Kasumi-1 (cell line): ENCODE measurements at regions not wholly inside any gene's neighbourhood (a gene's known extent, or its start where the extent isn't known, plus 50 kb on each side); places are given as distances from the start of the nearest gene placed in this dataset.

Experiments
- DNase-seq, 2 experiments: peaks; one replicate each; lab custom pipeline; 2025; lab: John Stamatoyannopoulos, UW

DNA sequence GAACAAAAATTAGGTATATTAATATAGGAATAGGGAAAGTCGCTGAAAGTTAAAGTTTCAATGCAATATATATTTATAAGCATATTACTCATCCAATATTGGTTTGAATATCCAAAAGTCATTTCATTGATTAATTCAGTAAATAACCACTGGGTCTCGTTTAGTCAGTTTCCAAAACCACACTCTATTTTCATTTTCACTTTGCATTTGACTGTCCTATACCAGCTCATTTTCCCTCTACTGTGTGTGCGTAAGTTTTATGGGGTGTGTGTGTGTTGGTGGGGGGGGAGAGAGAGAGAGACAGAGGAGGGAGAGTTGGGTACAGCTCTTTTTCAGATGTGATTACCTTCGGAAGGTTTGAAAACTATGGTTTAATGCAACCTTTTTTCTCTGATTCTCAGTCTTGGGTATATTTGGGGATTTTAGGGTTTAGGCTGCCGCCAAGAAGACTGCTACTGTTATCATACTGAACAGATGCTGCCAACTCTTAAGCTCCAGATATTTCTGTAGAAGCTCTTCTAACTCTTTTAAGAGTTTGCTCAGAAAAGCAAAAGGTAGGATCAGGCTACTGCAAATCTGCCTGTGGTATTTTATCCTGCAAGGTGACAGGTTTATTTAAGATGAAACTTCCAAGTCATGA is 1427.4 kb downstream of the PCDH7 start:
- no peak for DNase-seq

DNA sequence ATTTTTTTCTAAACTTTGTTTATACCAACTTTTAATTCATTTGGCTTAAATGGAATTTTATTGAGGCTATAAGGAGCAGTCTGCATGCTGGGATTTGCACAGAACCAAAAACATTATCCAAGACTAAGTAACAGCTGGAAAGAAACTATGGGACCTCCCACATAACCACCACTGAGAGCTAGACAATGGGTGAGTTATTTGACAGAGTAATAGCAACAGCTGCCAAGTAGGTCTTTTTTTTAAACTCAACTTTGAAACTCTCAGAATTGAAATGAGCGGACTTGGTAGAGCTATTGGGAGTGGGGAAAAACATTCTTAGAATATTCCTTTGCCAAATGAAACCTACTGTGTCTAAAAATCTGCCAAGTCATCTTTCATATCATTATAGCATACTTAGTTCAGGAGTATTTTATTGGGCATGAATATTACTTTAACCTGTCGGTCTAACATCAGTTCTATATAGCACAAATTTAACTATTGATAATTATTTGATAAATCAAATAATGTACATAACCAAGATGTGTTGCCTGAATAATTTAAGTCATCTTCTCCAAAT is 1428.0 kb downstream of the PCDH7 start:
- DNase-seq = no peak

DNA sequence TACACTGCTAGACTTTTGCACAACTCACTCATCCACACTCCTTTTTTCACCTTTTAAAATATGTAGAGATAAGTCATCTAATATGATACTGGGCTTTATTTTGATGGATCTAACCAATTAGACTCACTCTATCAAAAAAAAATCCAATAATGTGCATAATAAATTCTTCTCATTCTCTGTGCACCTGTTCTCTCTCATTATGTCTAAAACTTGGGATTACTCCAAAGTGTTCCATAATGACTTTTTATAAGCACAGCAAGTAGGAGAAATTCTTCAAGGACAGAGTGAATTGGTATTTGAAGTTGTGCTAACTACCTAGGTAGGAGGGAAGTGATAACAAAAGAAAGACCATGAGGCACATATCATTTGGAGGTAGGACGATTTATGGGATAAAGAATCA is 1438.8 kb downstream of the PCDH7 start:
- DNase-seq = no peak

DNA sequence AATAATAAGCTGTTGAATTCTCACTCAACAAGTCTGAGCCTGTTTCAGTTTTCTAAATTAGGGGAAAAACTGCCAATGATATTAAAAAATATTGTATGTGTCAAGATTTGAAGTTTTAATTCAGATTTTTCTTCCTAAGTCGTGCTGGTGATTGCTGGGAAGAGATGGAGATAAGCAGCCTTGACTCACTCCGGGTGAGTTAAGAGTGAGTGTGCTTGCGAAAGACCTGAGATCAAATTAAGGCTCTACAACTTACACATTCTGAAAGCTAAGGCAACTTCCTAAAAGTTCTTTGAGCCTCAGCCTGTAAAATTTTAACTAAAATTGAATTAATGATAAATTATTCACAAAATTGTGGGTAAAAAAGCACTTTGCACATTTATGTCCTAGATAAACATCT is 1441.2 kb downstream of the PCDH7 start:
- DNase-seq = peak; percentile 40 to 64

DNA sequence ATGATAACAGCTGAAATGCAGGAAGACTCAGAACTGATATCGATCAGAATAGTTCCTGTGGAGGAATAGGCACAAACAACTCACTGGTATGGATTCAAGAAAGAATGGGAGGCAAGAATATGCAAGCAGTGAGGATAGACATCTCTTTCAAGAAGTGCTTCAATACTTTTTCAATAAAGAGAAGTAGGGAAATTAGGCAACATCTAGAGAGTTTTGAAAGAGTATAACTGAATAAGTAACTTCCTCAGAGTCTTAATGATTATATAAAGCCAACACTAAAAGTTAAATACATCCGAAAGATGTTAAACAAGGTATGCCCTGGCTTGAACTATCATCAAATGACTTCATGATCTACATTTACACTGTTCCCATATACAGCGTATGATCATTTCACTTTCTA is 1443.0 kb downstream of the PCDH7 start:
- DNase-seq = peak; percentile 38 to 56

DNA sequence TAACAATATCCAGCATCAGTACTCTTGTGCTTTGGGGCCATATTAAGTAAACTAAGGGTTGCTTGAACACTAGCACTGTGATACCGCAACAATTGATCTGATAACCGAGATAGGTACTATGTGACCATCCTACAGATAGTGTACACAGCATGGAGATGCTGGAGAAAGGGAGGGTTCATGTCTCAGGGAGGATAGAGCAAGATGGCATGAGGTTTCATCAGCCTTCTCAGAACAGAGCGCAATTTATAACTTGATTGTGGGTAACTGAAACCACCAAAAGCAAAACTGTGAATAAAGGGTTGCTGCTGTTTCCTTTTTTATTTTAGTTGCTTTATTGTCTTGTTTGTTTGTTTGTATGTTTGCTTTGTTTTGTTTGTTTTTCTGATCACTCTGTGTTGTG is 1449.7 kb downstream of the PCDH7 start:
- no peak for DNase-seq

DNA sequence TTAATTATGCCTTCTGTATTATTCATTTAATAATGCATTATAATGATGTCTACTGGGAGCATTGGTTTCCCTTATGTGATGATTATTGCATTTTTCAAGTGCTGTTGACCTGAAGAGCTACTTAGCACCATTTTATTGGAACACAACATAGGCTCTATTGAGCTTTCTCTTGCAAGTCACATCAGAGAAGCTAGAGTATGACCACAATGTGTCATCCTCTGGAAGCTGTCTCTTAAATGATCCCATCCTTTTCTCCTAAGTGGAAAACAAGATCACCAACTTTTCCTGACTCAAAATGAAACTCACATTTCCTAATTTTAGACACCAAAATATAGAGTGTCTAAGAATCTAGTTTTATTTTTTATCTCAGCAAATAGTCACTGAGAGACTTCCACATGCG is 1451.9 kb downstream of the PCDH7 start:
- no peak for DNase-seq

DNA sequence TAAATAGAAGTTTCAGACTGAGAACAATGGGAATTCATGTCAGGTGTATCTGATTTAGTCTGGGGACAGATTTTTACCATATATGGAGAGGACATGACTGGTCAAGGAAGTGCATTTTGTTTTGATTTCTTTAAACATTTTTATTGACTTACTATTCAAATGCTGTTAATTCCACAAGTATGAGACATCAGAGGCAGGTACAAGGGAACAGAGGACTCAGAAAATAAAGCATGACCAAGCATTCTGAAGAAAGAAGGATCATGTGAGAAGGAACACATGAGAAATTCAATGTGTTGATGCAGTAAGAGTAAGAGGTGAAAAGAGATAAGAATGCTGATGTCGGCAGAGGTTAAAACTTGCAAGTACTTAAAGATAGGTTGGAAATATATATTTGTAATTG is 1452.6 kb downstream of the PCDH7 start:
- DNase-seq = no peak

DNA sequence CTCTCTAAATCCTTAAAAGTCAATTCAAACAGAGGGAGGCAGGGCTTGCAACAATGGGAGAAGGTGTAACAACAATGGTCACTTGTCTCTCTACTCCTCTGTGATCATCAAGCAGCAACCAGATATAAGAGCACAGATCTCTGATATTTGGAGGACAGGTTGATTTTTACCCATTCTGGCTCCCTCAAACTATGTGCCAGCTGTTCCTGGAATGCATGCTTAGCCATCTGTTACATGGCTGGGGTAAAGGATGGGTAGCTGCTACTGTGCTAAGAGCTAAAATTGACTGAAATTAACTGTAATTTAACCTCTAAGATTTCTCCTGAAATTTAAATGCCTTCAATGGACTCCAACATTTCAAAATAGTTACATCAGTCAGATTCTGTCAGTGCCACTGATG is 1459.9 kb downstream of the PCDH7 start:
- no peak for DNase-seq

DNA sequence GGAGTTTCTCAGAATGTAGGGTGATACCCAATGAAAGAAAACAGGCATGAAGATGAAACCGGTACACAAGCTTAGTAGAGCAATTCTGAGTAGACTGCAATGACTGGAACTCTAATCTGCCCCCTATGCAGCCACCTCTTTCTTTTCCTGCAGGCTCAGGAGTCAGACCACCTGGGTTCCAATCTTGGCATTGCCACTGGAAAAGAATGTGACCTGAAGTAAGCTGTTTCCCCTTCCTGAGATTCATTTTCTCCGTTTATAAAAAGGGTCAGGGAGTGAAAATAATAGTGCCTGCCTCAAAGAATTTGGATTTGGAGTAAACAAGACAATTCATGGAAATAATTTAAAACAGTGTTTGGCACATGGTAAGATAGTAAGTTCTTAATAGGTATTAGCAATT is 1464.0 kb downstream of the PCDH7 start:
- DNase-seq = no peak

DNA sequence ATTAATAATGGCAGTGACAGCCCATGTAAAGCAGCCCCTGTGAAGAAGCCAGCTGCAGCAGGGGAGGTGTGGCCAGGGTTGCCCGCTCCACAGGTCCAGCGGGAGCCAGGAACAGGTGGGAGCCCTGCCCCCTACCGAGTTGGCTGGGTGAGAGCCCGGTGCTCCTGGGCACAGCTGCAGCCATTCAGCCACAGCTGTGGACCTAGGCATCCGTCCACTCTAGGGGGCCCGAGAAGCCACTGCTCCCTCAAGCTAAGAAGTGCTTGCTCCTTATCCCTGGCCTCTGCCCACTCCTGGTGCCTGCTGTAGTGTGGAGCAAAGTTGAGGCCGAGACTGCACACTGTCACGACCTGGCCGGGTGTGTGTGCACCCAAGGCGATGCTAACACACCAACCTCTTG is 1469.0 kb downstream of the PCDH7 start:
- DNase-seq = no peak

DNA sequence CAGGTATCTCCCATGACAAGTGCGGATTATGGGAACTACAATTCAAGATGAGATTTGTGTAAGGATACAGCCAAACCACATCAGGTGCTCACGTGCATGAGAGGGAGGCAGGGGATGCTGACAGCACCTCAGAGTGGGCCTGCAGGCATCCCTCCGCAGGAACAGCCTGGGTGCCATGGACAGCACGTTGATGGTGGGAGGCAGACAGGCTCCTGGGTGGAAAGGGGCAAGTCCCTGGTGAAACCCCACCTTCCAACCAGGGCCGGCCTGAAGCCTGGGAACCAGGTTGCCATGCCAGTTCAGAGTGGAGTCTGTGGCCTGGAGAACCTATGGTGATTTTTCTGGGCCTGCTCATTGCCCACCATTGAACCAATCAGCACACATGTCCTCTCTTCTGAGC is 1469.6 kb downstream of the PCDH7 start:
- DNase-seq = no peak

DNA sequence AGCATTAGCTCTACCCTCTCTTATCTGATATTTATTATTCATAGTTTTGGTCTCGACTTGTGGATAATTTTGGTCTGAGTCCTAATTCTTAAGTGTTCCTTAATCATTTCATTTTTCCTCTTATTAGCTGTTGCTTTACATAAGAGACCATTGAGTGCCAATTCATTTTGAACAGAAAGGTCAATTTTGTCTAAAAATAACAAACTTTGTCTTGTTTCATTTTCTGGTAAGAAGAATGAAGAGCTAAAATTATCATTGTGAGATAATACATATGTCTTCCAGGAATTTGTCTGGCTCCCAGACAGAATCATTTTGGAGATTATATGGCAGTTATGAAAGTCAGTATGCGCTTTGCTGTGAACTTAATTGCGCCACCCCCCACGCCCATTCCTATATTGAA is 1471.8 kb downstream of the PCDH7 start:
- no peak for DNase-seq

DNA sequence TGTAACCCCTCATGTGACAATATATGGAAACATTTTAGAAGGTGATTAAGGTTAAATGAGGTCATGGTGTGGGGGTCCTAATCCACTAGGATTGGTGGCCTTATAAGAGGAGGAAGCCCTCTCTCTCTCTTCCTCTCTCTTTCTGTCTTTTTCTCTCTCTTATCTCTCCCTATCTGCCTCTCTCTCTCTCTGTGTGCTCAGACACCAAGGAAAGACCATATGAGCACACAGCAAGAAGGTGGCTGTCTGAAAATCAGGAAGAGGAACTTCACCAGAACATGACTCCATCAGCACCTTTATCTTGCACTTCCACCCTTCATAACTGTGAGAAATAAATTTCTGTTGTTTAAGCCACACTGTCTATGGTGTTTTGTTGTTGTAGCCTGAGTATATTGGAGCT is 1472.2 kb downstream of the PCDH7 start:
- peak in 1 of 2 experiments; percentile 5 for DNase-seq

DNA sequence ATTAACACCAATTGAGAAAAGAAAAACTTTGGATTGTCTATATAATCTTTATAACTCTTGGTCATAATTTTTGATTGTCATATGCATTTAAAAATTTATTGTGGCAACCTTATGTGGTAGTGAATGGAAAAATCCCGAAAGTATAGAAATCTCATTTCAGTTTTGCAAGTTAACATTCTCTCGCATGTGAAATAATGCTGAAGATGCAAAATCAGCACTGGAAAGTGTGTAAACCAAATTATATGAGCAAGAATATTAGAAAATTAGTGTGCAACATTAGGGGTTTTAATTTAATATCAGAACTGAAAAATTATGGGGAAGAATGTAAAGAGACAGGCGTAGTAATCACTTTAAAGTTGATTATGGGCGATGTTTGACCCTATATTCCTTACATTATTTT is 1472.8 kb downstream of the PCDH7 start:
- no peak for DNase-seq

DNA sequence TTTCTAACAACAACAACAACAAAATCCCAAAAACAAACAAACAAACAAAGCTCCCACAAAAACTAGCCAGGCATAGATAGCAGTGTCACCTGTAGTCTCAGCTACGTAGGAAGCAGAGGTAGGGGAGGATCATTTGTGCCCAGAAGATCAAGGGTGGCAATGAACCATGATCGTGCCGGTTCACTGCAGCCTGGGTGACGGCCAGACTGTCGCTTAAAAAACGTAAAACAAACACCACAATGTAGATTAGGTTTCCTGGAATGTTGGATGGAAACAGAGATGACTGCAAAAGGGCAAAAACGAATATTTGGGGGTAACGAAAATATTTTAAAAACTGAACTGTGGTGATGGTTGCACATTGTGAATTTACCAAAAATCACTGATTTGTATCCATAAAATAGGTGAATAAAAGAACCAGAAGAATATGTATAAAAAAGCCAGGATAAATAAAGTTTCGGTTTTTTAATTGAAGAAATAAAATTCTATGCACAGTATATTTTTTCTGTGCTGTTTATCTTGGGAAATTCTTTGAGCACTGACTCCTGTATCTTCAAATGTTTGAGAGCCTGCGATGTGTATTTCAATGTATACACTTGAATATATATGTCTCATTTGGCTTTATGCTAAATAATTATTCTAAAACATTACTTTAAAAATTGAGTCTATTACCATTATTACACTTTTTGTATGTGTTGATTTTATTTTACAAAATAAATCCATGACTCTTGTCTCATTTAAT is 1477.0 kb downstream of the PCDH7 start:
- no peak for DNase-seq

DNA sequence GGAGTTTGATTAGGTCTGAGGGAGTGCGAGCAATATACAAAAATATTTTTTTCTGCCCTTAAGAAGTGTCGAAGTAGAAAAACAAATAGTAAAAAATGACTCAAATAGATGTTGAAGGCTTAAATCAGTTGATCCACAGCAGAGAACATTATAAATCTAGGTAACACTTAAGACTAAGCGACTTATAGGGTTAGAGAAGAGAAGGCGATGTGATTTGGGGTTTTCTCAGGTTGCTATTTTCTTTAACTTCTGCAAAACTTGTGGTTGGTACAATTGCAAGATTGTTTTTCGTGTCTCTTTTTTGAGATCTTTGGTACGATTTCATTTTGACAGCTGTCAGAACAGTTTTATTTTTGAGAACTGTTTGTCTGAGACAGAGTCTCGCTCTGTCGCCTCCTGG is 1479.5 kb downstream of the PCDH7 start:
- no peak for DNase-seq

DNA sequence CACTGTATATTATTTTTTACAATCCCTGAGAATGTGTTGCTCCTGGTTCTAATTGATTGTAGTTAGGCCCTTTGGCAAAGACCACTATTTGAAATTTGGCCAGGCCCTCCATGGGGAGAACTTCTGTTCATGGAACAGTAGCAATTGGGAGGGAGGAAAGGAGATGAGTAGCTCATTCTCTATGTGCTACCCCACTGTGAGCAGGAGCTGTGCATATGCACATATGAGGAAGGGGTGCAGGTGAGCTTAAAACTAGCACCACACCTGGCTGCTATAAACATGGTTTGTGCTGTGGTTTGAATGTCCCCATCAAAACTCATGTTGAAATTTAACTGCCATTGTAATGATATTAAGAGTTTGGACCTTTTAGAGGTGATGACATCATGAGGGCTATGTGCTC is 1483.2 kb downstream of the PCDH7 start:
- no peak for DNase-seq

DNA sequence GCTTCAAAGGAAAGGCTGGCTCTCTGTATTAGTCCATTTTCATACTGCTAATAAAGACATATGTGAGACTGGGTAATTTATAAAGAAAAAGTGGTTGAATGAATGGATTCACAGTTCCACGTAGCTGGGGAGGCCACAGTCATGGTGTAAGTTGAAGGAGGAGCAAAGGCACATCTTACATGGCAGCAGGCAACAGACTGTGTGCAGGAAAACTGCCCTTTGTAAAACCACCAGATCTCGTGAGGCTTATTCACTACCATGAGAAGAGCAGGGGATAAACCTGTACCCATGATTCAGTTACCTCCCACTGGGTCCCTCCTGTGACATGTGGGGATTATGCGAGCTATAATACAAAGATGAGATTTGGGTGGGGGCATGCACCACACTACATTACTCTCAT is 1486.6 kb downstream of the PCDH7 start:
- no peak for DNase-seq

DNA sequence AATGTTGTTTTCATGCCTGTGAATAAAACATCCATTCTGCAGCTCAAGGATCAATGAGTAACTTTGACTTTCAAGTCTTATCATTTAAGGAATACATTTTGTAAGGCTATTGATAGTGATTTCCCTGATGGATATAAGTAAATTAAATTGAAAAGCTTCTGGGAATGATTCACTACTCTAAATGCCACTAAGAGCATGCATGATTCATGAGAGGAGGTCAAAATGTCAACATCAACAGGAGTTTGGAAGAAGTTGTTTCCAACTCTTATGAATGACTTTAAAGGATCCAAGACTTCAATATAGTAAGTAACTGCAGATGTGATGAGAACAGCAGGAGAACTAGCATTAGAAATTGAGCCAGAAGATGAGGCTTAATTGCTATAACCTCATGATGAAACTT is 1487.3 kb downstream of the PCDH7 start:
- DNase-seq = no peak

DNA sequence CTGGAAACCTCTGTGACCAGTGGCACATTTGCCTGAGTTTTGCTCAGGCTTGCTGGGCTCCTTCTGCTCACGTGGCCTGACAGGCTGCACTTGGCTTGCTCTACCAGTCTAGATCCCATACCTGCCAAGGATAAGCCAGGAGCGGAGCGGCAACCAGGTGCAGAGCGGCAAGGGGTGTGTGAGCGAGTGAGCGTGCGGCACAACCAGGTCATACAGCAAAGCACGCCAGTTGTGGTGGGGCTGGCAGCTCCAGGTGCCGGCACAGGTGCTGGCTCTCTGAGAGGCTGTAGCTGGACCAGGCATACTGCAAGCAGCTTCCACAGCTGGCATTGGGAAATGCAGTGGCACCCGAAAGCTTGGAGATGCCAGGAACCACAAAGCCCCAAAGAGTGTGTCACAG is 1495.1 kb downstream of the PCDH7 start:
- no peak for DNase-seq

DNA sequence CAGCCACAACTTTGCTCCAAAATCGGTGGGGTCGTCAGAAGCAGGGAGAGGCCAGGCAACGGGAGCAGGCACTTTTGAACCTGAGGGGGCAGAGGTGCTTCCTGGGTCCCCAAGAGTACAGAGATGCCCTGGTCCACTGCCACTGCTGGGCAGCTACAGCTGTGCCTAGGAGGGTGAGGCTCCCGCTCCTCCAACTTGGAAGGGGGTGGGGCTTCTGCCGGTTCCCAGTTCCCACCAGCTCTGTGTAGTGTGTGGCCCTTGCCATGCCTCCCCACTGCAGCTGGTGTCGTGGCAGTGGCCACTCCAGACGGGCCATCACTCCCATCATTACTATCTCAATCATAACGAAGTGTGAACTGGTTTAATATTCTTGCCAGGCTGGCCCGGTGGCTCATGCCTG is 1496.3 kb downstream of the PCDH7 start:
- no peak for DNase-seq

DNA sequence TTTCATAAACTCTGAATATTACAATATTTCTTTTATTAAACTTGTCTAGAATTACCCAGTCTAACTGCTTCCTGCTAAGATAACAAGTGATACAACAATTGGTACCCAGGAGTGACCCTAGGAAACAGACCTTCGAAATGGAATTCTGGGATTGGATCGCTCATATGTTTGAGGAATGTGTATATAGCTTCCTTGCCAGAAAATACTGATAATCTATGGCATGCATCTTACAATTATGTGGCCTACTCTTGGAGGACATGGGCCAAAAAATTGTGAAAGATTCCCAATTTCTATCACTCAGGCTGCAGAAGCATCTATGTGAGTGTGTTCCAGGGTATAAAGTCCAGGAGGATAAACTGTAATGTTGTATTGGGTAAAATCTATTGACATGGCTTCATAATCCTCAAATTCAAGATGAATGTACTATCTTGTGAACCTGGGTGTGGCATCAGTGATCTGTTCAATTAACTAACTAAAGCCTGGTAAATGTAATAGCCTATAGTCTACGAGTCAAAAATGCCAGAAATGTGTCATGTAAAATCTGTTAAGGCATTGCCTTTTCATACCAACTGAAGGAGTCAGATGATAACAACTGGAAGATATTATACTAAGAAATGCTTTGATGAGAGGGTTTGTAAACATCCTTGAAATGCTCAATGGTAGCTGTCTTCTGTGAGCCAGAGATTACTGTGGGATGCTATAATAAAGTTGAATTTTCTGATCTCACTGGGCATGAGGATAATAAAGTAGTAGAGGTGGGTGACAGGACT is 1499.3 kb downstream of the PCDH7 start:
- DNase-seq = no peak
